Nephron (organoid): ENCODE measurements at regions not wholly inside any gene's neighbourhood (a gene's known extent, or its start where the extent isn't known, plus 50 kb on each side); places are given as distances from the start of the nearest gene placed in this dataset.

Experiments
- H3K27ac Mint-ChIP-seq, 3 experiments: 2 replicates each; pipeline ENCODE4 v1.8.0; 2020; ENCODE audit warnings: mixed read lengths in 3 of 3, mild to moderate bottlenecking in 2 of 3, moderate library complexity in 1 of 3
- H3K27me3 Mint-ChIP-seq: 2 replicates; pipeline ENCODE4 v1.8.0; 2021; ENCODE audit warnings: low read depth, mild to moderate bottlenecking, moderate library complexity, mixed read lengths
- H3K36me3 Mint-ChIP-seq: 2 replicates; pipeline ENCODE4 v1.8.0; 2020; ENCODE audit warnings: low read depth, mixed read lengths
- H3K4me1 Mint-ChIP-seq: 2 replicates; pipeline ENCODE4 v1.8.0; 2020; ENCODE audit warnings: mixed read lengths
- H3K4me3 Mint-ChIP-seq, 3 experiments: 2 replicates each; pipeline ENCODE4 v1.8.0; 2020; ENCODE audit warnings: mild to moderate bottlenecking in 3 of 3, mixed read lengths in 3 of 3, moderate library complexity in 2 of 3
- H3K9me3 Mint-ChIP-seq: 2 replicates; pipeline ENCODE4 v1.8.0; 2020; ENCODE audit warnings: mixed read lengths
- CTCF ChIP-seq, 3 experiments: fragments of 200-600 bp; sonication (generic); IDR thresholded peaks; one replicate each; pipeline ENCODE4 v1.5.0; 2021; ENCODE audit warnings: antibody characterized with exemption in 3 of 3; ENCODE audit not compliant: unreplicated experiment in 3 of 3

GRCh38 chr14:27164139-27164538 is 566.3 kb upstream of the NOVA1 start:
- H3K4me3 Mint-ChIP-seq = no peak overlapping the region

GRCh38 chr14:27175489-27175888 is 577.7 kb upstream of the NOVA1 start:
- Mint-ChIP-seq H3K4me1 (no peaks in the 10 kb centered on the region), H3K4me3 (no peak overlapping the region), H3K9me3 (peaks cover 16% of the 10 kb centered on the region), H3K27me3 (no peaks in the 10 kb centered on the region), H3K27ac (no peak overlapping the region), H3K36me3 (no peaks in the 10 kb centered on the region)
- no peak for TF ChIP-seq CTCF (IDR thresholded peaks at IDR 0.05; ENCODE audit: unreplicated experiment in 3 of 3)

More at GRCh38 chr14:27164139-27164538, 566.3 kb upstream of the NOVA1 start:
- TF ChIP-seq CTCF (IDR thresholded peaks at IDR 0.05; ENCODE audit: unreplicated experiment in 3 of 3) = no peak
- Mint-ChIP-seq H3K27ac (no peak overlapping the region), H3K27me3 (no peaks in the 10 kb centered on the region), H3K4me1 (no peaks in the 10 kb centered on the region), H3K36me3 (no peaks in the 10 kb centered on the region), H3K9me3 (peaks cover 6% of the 10 kb centered on the region)

- Mint-ChIP-seq H3K4me1 (no peaks in the 10 kb centered on the region), H3K36me3 (no peaks in the 10 kb centered on the region), H3K27me3 (no peaks in the 10 kb centered on the region), H3K4me3 (no peak overlapping the region), H3K27ac (no peak overlapping the region), H3K9me3 (no peaks in the 10 kb centered on the region)
- TF ChIP-seq CTCF (IDR thresholded peaks at IDR 0.05; ENCODE audit: unreplicated experiment in 3 of 3) = no peak
These were observed 583.5 kb upstream of the NOVA1 start for GRCh38 chr14:27181333-27181732.

- Mint-ChIP-seq H3K9me3 (no peaks in the 10 kb centered on the region), H3K27ac (no peak overlapping the region), H3K4me3 (no peak overlapping the region), H3K4me1 (no peaks in the 10 kb centered on the region), H3K36me3 (no peaks in the 10 kb centered on the region), H3K27me3 (no peaks in the 10 kb centered on the region)
- no peak for TF ChIP-seq CTCF (IDR thresholded peaks at IDR 0.05; ENCODE audit: unreplicated experiment in 3 of 3)
These were observed 586.6 kb upstream of the NOVA1 start for GRCh38 chr14:27184427-27184826.

- Mint-ChIP-seq H3K27ac (no peak overlapping the region), H3K27me3 (no peaks in the 10 kb centered on the region), H3K4me1 (no peaks in the 10 kb centered on the region), H3K9me3 (no peaks in the 10 kb centered on the region), H3K4me3 (no peak overlapping the region), H3K36me3 (no peaks in the 10 kb centered on the region)
- TF ChIP-seq CTCF (IDR thresholded peaks at IDR 0.05; ENCODE audit: unreplicated experiment in 3 of 3) = no peak
These were observed 588.2 kb upstream of the NOVA1 start for GRCh38 chr14:27186048-27186447.

- H3K4me3 Mint-ChIP-seq = no peak overlapping the region
- no peaks in the 10 kb centered on the region for H3K36me3 Mint-ChIP-seq
- no peak for TF ChIP-seq CTCF (IDR thresholded peaks at IDR 0.05; ENCODE audit: unreplicated experiment in 3 of 3)
- no peaks in the 10 kb centered on the region for H3K4me1 Mint-ChIP-seq
- no peaks in the 10 kb centered on the region for H3K27me3 Mint-ChIP-seq
- no peaks in the 10 kb centered on the region for H3K9me3 Mint-ChIP-seq
- no peak overlapping the region for H3K27ac Mint-ChIP-seq
These were observed 589.3 kb upstream of the NOVA1 start for GRCh38 chr14:27187136-27187535.
